IMR-90 (cell line): ENCODE measurements at regions not wholly inside any gene's neighbourhood (a gene's known extent, or its start where the extent isn't known, plus 50 kb on each side); places are given as distances from the start of the nearest gene placed in this dataset.

Experiments used
- ATAC-seq: fragments of 200-7000 bp; cut with Tn5 transposase; 2 replicates; pipeline ENCODE4 v1.9.1; 2020; ENCODE audit warnings: low read depth, mild to moderate bottlenecking, moderate library complexity
- BruUV-seq: library from RNA; stranded (reverse); fragments of 400-500 nt; replicated peaks from 2 replicates; lab custom pipeline; 2021; lab: Mats Ljungman, UMichigan
- CTCF ChIA-PET: fragments of 300-600 bp; formaldehyde crosslinking; extraction: SDS; loops from one replicate; lab custom pipeline; 2021; ENCODE audit warnings: antibody characterized with exemption; lab: Yijun Ruan, JAX
- POLR2A ChIA-PET: fragments of 300-600 bp; sonication (Branson Sonifier 250); formaldehyde crosslinking; loops from one replicate; lab custom pipeline; 2022; ENCODE audit warnings: antibody characterized with exemption; ENCODE audit not compliant: unreplicated experiment; lab: Charles Lee
- DNase-seq: peaks from one replicate; pipeline ENCODE4 v3.0.0; 2013
- H2AFZ ChIP-seq: replicated peaks from 2 replicates; pipeline ENCODE3; 2013; ENCODE audit warnings: low read length, mild to moderate bottlenecking; ENCODE audit not compliant: poor library complexity
- H2AK5ac ChIP-seq: 2 replicates; pipeline ENCODE4 v1.6.1; 2013; ENCODE audit warnings: low read depth, low read length, inconsistent platforms
- H2AK9ac ChIP-seq: replicated peaks from 2 replicates; pipeline ENCODE3; 2013; ENCODE audit warnings: mild to moderate bottlenecking, low read depth, low read length, moderate library complexity; ENCODE audit not compliant: poor library complexity
- H2BK120ac ChIP-seq: 2 replicates; pipeline ENCODE4 v1.6.1; 2013; ENCODE audit warnings: low read depth, low read length, inconsistent platforms
- H2BK15ac ChIP-seq: 3 replicates; pipeline ENCODE4 v1.6.1; 2013; ENCODE audit warnings: low read depth, low read length, inconsistent platforms
- H2BK20ac ChIP-seq: 2 replicates; pipeline ENCODE4 v1.6.1; 2013; ENCODE audit warnings: low read depth, mild to moderate bottlenecking, inconsistent platforms, low read length, moderate library complexity
- H2BK5ac ChIP-seq: 2 replicates; pipeline ENCODE4 v1.6.1; 2013; ENCODE audit warnings: mild to moderate bottlenecking, low read depth, low read length, inconsistent platforms; ENCODE audit not compliant: poor library complexity, severe bottlenecking
- H3K14ac ChIP-seq: replicated peaks from 2 replicates; pipeline ENCODE4 v1.6.1; 2013; ENCODE audit warnings: low read depth, low read length, inconsistent platforms
- H3K18ac ChIP-seq: 2 replicates; pipeline ENCODE4 v1.6.1; 2013; ENCODE audit warnings: low read depth, low read length, control low read depth
- H3K23ac ChIP-seq: 2 replicates; pipeline ENCODE4 v1.6.1; 2013; ENCODE audit warnings: low read depth, low read length, inconsistent platforms
- H3K27ac ChIP-seq: 2 replicates; pipeline ENCODE4 v1.5.1; 2013; ENCODE audit warnings: mild to moderate bottlenecking, control low read depth, low read length; ENCODE audit not compliant: insufficient read depth
- H3K27me3 ChIP-seq: 2 replicates; pipeline ENCODE4 v1.6.1; 2013; ENCODE audit warnings: low read length; ENCODE audit not compliant: control insufficient read depth, insufficient read depth
- H3K36me3 ChIP-seq: 2 replicates; pipeline ENCODE4 v1.6.1; 2013; ENCODE audit warnings: low read length, mixed read lengths; ENCODE audit not compliant: control insufficient read depth, insufficient read depth
- H3K4ac ChIP-seq: 2 replicates; pipeline ENCODE4 v1.6.1; 2013; ENCODE audit warnings: low read depth, low read length, inconsistent platforms
- H3K4me1 ChIP-seq: 2 replicates; pipeline ENCODE4 v1.6.1; 2013; ENCODE audit warnings: low read length, mixed read lengths; ENCODE audit not compliant: control insufficient read depth, insufficient read depth
- H3K4me2 ChIP-seq: 2 replicates; pipeline ENCODE4 v1.6.1; 2013; ENCODE audit warnings: low read depth, mild to moderate bottlenecking, control low read depth, low read length, moderate library complexity
- H3K4me3 ChIP-seq: 2 replicates; pipeline ENCODE4 v1.5.1; 2013; ENCODE audit warnings: low read depth, mild to moderate bottlenecking, control low read depth, low read length, moderate library complexity; ENCODE audit not compliant: insufficient read depth
- H3K56ac ChIP-seq: 2 replicates; pipeline ENCODE4 v1.6.1; 2013; ENCODE audit warnings: low read length, inconsistent platforms; ENCODE audit not compliant: insufficient read depth; ENCODE audit errors: extremely low read depth
- H3K79me1 ChIP-seq, 2 experiments: 2 replicates each; pipeline ENCODE4 v1.6.1; 2013; ENCODE audit warnings: low read length in 2 of 2, inconsistent platforms in 1 of 2, low read depth in 1 of 2
- H3K9ac ChIP-seq: 2 replicates; pipeline ENCODE4 v1.6.1; 2013; ENCODE audit warnings: low read depth, low read length, control low read depth
- H3K9me1 ChIP-seq: 2 replicates; pipeline ENCODE4 v1.6.1; 2013; ENCODE audit warnings: low read length, inconsistent platforms; ENCODE audit not compliant: insufficient read depth
- H3K9me3 ChIP-seq: 2 replicates; pipeline ENCODE4 v1.6.1; 2013; ENCODE audit warnings: low read length; ENCODE audit not compliant: control insufficient read depth, insufficient read depth
- H4K20me1 ChIP-seq: 2 replicates; pipeline ENCODE4 v1.6.1; 2013; ENCODE audit warnings: low read length, inconsistent platforms; ENCODE audit not compliant: insufficient read depth
- H4K5ac ChIP-seq: 2 replicates; pipeline ENCODE4 v1.6.1; 2013; ENCODE audit warnings: mild to moderate bottlenecking, low read depth, low read length, control low read depth
- H4K8ac ChIP-seq, 2 experiments: 2 replicates each; pipeline ENCODE4 v1.6.1; 2013; ENCODE audit warnings: low read depth in 2 of 2, low read length in 2 of 2, control low read depth in 1 of 2, inconsistent platforms in 1 of 2
- H4K91ac ChIP-seq: 2 replicates; pipeline ENCODE4 v1.6.1; 2013; ENCODE audit warnings: low read depth, low read length, inconsistent platforms; ENCODE audit not compliant: insufficient read depth
- CEBPB ChIP-seq: IDR thresholded peaks from 2 replicates; pipeline ENCODE4 v1.6.1; 2012; ENCODE audit warnings: low read depth, low read length, improper control_type of control experiment
- CHD1 ChIP-seq: IDR thresholded peaks from 2 replicates; pipeline ENCODE4 v1.6.1; 2012; ENCODE audit warnings: low read depth, low read length, improper control_type of control experiment
- FOS ChIP-seq: fragments of 150-350 bp; IDR thresholded peaks from 2 replicates; pipeline ENCODE4 v1.6.1; 2016; ENCODE audit warnings: low read depth, low read length
- MAFK ChIP-seq: IDR thresholded peaks from 2 replicates; pipeline ENCODE4 v1.6.1; 2012; ENCODE audit warnings: low read depth, low read length, improper control_type of control experiment
- MAZ ChIP-seq: IDR thresholded peaks from 2 replicates; pipeline ENCODE4 v1.6.1; 2012; ENCODE audit warnings: low read depth, mild to moderate bottlenecking, low read length, improper control_type of control experiment, moderate library complexity, borderline replicate concordance
- MXI1 ChIP-seq: IDR thresholded peaks from 2 replicates; pipeline ENCODE4 v1.6.1; 2012; ENCODE audit warnings: low read depth, mild to moderate bottlenecking, low read length, moderate library complexity, borderline replicate concordance
- POLR2A ChIP-seq: IDR thresholded peaks from 2 replicates; pipeline ENCODE4 v1.6.1; 2012; ENCODE audit warnings: mild to moderate bottlenecking, low read depth, low read length
- RAD21 ChIP-seq: IDR thresholded peaks from 2 replicates; pipeline ENCODE4 v1.6.1; 2012; ENCODE audit warnings: low read length, improper control_type of control experiment
- RCOR1 ChIP-seq: IDR thresholded peaks from 2 replicates; pipeline ENCODE4 v1.6.1; 2012; ENCODE audit warnings: mild to moderate bottlenecking, low read length, improper control_type of control experiment; ENCODE audit not compliant: insufficient replicate concordance
- SMC3 ChIP-seq: fragments of 150-350 bp; IDR thresholded peaks from 2 replicates; pipeline ENCODE4 v1.6.1; 2016; ENCODE audit warnings: low read depth, mild to moderate bottlenecking, antibody characterized with exemption, low read length, moderate library complexity
- USF2 ChIP-seq: fragments of 150-350 bp; IDR thresholded peaks from 2 replicates; pipeline ENCODE4 v1.6.1; 2017; ENCODE audit warnings: mild to moderate bottlenecking, antibody characterized with exemption, low read length, low read depth
- WGBS, 2 experiments: methylation state at CpG; one replicate each; pipeline versions ENCODE4 v1.1.5 to v1.1.7; 2013; ENCODE audit warnings: missing lambda C conversion rate in 2 of 2; ENCODE audit not compliant: insufficient read length in 1 of 2; ENCODE audit errors: extremely low coverage in 2 of 2; 5-methylcytosine and 5-hydroxymethylcytosine counted together
- dilution Hi-C: fragments of 300-500 bp; cut with HindIII; formaldehyde crosslinking; loops from one replicate; pipeline ENCODE4 v1.14.3; 2018; ENCODE audit warnings: low sequenced_read_pairs; ENCODE audit not compliant: unreplicated experiment
- in situ Hi-C: fragments of 300-500 bp; cut with MboI; formaldehyde crosslinking; loops from 3 replicates; pipeline ENCODE4 v1.14.3; 2019; ENCODE audit warnings: low sequenced_read_pairs, inconsistent platforms, mixed read lengths
- intact Hi-C: fragments of 100-400 bp; cut with micrococcal nuclease; formaldehyde crosslinking; loops from 2 replicates; pipeline ENCODE4 v1.10.0; 2022
- TF ChIP-seq, protein P1 (sequence below): conservative IDR thresholded peaks from 2 replicates; pipeline ENCODE4 v1.5.1; 2012; ENCODE audit warnings: mild to moderate bottlenecking, low read depth, low read length, improper control_type of control experiment

DNA sequence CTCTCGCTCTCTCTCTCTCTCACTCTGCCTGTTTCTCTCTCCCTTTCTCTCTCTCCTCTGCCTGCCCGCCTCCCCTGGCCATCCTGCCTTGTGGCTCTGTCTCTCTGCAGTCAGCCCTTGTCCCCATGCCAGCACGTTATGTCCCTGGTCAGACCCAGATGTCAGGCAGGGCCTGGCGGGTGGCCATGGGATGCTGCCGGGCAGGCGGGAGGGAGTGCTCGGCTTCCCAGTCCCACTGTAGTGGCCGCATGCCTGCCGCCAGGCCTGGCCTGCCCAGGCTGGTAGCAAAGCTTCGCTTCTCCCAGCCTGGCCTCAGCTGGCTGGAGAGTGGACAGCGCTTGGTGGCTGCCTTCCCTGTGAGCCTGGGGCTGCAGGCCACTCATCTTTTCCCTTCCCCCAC lies 121.5 kb upstream of the ZNF716 start:
- ATAC-seq (no peak), DNase-seq (no peak)
- Histone ChIP-seq H4K91ac (no peak overlapping the region), H3K9me3 (peaks cover 15% of the 10 kb centered on the region), H3K4me2 (no peak overlapping the region), H3K4ac (no peak overlapping the region), H2AK5ac (no peak overlapping the region), H2BK120ac (no peak overlapping the region), H4K5ac (no peak overlapping the region), H2AK9ac (no peak overlapping the region), H3K23ac (no peak overlapping the region), H3K56ac (no peak overlapping the region), H3K4me1 (no peaks in the 10 kb centered on the region), H3K36me3 (no peaks in the 10 kb centered on the region), H4K20me1 (no peaks in the 10 kb centered on the region), H3K4me3 (no peak overlapping the region), H3K18ac (no peak overlapping the region), H2BK15ac (no peak overlapping the region), H2AFZ (no peak overlapping the region), H3K79me1 (no peaks in the 10 kb centered on the region), H3K9me1 (no peaks in the 10 kb centered on the region), H3K27ac (no peak overlapping the region), H3K14ac (no peak overlapping the region), H4K8ac (no peak overlapping the region), H2BK20ac (no peak overlapping the region), H3K9ac (no peak overlapping the region), H2BK5ac (no peak overlapping the region), H3K27me3 (no peaks in the 10 kb centered on the region)
- dilution Hi-C loops (no loop called here), in situ Hi-C loops (no loop called here), intact Hi-C loops (no loop called here)
- TF ChIP-seq USF2 (no peak), MAZ (no peak), MAFK (no peak), RCOR1 (no peak), POLR2A (no peak), CEBPB (no peak), RAD21 (no peak), CHD1 (no peak), SMC3 (no peak), FOS (no peak), MXI1 (no peak)
- TF ChIP-seq, protein P1, sequence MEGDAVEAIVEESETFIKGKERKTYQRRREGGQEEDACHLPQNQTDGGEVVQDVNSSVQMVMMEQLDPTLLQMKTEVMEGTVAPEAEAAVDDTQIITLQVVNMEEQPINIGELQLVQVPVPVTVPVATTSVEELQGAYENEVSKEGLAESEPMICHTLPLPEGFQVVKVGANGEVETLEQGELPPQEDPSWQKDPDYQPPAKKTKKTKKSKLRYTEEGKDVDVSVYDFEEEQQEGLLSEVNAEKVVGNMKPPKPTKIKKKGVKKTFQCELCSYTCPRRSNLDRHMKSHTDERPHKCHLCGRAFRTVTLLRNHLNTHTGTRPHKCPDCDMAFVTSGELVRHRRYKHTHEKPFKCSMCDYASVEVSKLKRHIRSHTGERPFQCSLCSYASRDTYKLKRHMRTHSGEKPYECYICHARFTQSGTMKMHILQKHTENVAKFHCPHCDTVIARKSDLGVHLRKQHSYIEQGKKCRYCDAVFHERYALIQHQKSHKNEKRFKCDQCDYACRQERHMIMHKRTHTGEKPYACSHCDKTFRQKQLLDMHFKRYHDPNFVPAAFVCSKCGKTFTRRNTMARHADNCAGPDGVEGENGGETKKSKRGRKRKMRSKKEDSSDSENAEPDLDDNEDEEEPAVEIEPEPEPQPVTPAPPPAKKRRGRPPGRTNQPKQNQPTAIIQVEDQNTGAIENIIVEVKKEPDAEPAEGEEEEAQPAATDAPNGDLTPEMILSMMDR = no peak
- BruUV-seq = no TSS peak
- WGBS, 2 experiments = 25% methylated on average over 2 of the region's 11 CpGs; no CpG with 5 or more reads in 1 of the 2 experiments
- ChIA-PET POLR2A (no interaction called here), CTCF (no interaction called here)
